ENCODE measurements at regions not wholly inside any gene's neighbourhood (a gene's known extent, or its start where the extent isn't known, plus 50 kb on each side); places are given as distances from the start of the nearest gene placed in this dataset.

- TF ChIP-seq EZH2 (IDR thresholded peaks at IDR 0.05; ENCODE audit: borderline replicate concordance, low read depth, low read length, severe bottlenecking) (no peak), CTCF (IDR thresholded peaks at IDR 0.05; ENCODE audit: borderline replicate concordance, extremely low read depth, low read length, poor library complexity, severe bottlenecking) (no peak)
- ATAC-seq (ENCODE audit: insufficient read depth, low read depth) = no peak
- H3K4me1 ChIP-seq (ENCODE audit: insufficient read depth, low read length) = no peaks in the 10 kb centered on the region
- no peak overlapping the region for H2AFZ ChIP-seq (ENCODE audit: low read depth, low read length)
- H3K36me3 ChIP-seq (ENCODE audit: insufficient read depth, low read length) = no peaks in the 10 kb centered on the region
- H3K4me3 ChIP-seq (ENCODE audit: low read depth in 1 of 2, low read length in 2 of 2) = no peak overlapping the region
- no peaks in the 10 kb centered on the region for H4K20me1 ChIP-seq (ENCODE audit: insufficient read depth, low read length)
- no peak overlapping the region for H3K9ac ChIP-seq (ENCODE audit: low read depth, low read length)
- no peaks in the 10 kb centered on the region for H3K27me3 ChIP-seq (ENCODE audit: insufficient read depth, low read length, poor library complexity)
- H3K79me2 ChIP-seq (ENCODE audit: insufficient read depth, low read length) = no peaks in the 10 kb centered on the region
- no peak for DNase-seq
- H3K27ac ChIP-seq (ENCODE audit: low read length) = no peak overlapping the region
- no peak overlapping the region for H3K4me2 ChIP-seq (ENCODE audit: insufficient read depth, low read length)
- H3K9me3 ChIP-seq (ENCODE audit: insufficient read depth, low read length, severe bottlenecking) = no peaks in the 10 kb centered on the region
Measured at GRCh38 chr10:31590023-31590800, 271.2 kb downstream of the ZEB1 start.

GRCh38 chr10:31587691-31588090 is 268.7 kb downstream of the ZEB1 start:
- ATAC-seq (ENCODE audit: insufficient read depth, low read depth) (no peak), DNase-seq (no peak)
- no peak overlapping the region for H3K27ac ChIP-seq (ENCODE audit: low read length)
- H3K9ac ChIP-seq (ENCODE audit: low read depth, low read length) = no peak overlapping the region
- H3K36me3 ChIP-seq (ENCODE audit: insufficient read depth, low read length) = no peaks in the 10 kb centered on the region
- no peaks in the 10 kb centered on the region for H3K9me3 ChIP-seq (ENCODE audit: insufficient read depth, low read length, severe bottlenecking)
- H3K4me1 ChIP-seq (ENCODE audit: insufficient read depth, low read length) = no peaks in the 10 kb centered on the region
- H2AFZ ChIP-seq (ENCODE audit: low read depth, low read length) = no peak overlapping the region
- no peaks in the 10 kb centered on the region for H3K27me3 ChIP-seq (ENCODE audit: insufficient read depth, low read length, poor library complexity)
- TF ChIP-seq EZH2 (IDR thresholded peaks at IDR 0.05; ENCODE audit: borderline replicate concordance, low read depth, low read length, severe bottlenecking) (no peak), CTCF (IDR thresholded peaks at IDR 0.05; ENCODE audit: borderline replicate concordance, extremely low read depth, low read length, poor library complexity, severe bottlenecking) (no peak)
- H4K20me1 ChIP-seq (ENCODE audit: insufficient read depth, low read length) = no peaks in the 10 kb centered on the region
- H3K79me2 ChIP-seq (ENCODE audit: insufficient read depth, low read length) = no peaks in the 10 kb centered on the region
- no peak overlapping the region for H3K4me3 ChIP-seq (ENCODE audit: low read depth in 1 of 2, low read length in 2 of 2)
- no peak overlapping the region for H3K4me2 ChIP-seq (ENCODE audit: insufficient read depth, low read length)

GRCh38 chr10:31586723-31587638 is 268.0 kb downstream of the ZEB1 start:
- no peaks in the 10 kb centered on the region for H4K20me1 ChIP-seq (ENCODE audit: insufficient read depth, low read length)
- H3K9me3 ChIP-seq (ENCODE audit: insufficient read depth, low read length, severe bottlenecking) = no peaks in the 10 kb centered on the region
- H3K4me3 ChIP-seq (ENCODE audit: low read depth in 1 of 2, low read length in 2 of 2) = no peak overlapping the region
- DNase-seq = no peak
- H3K27ac ChIP-seq (ENCODE audit: low read length) = no peak overlapping the region
- no peak overlapping the region for H3K4me2 ChIP-seq (ENCODE audit: insufficient read depth, low read length)
- H3K36me3 ChIP-seq (ENCODE audit: insufficient read depth, low read length) = no peaks in the 10 kb centered on the region
- H3K79me2 ChIP-seq (ENCODE audit: insufficient read depth, low read length) = no peaks in the 10 kb centered on the region
- no peak for TF ChIP-seq EZH2 (IDR thresholded peaks at IDR 0.05; ENCODE audit: borderline replicate concordance, low read depth, low read length, severe bottlenecking)
- no peak for TF ChIP-seq CTCF (IDR thresholded peaks at IDR 0.05; ENCODE audit: borderline replicate concordance, extremely low read depth, low read length, poor library complexity, severe bottlenecking)
- H3K27me3 ChIP-seq (ENCODE audit: insufficient read depth, low read length, poor library complexity) = no peaks in the 10 kb centered on the region
- H3K4me1 ChIP-seq (ENCODE audit: insufficient read depth, low read length) = no peaks in the 10 kb centered on the region
- ATAC-seq (ENCODE audit: insufficient read depth, low read depth) = no peak
- H2AFZ ChIP-seq (ENCODE audit: low read depth, low read length) = no peak overlapping the region
- no peak overlapping the region for H3K9ac ChIP-seq (ENCODE audit: low read depth, low read length)
